HepG2 (cell line): ENCODE measurements at regions not wholly inside any gene's neighbourhood (a gene's known extent, or its start where the extent isn't known, plus 50 kb on each side); places are given as distances from the start of the nearest gene placed in this dataset.

Experiments used
- CENPT ChIP-seq: sonication (generic); formaldehyde crosslinking; IDR thresholded peaks from 2 replicates; pipeline ENCODE4 v1.8.0; 2022; ENCODE audit warnings: low read depth, mild to moderate bottlenecking, moderate library complexity, missing genetic modification reagents
- HOXA3 ChIP-seq: sonication (generic); formaldehyde crosslinking; IDR thresholded peaks from 2 replicates; pipeline ENCODE4 v1.5.0; 2020; ENCODE audit warnings: missing genetic modification reagents
- SNRNP70 ChIP-seq: fragments of 200-400 bp; formaldehyde crosslinking; IDR thresholded peaks from 2 replicates; pipeline ENCODE4 v1.6.1; 2017; ENCODE audit warnings: mild to moderate bottlenecking, low read depth, low read length, moderate library complexity
- TBX2 ChIP-seq: sonication (generic); formaldehyde crosslinking; IDR thresholded peaks from 2 replicates; pipeline ENCODE4 v1.5.0; 2020; ENCODE audit warnings: missing genetic modification reagents, mild to moderate bottlenecking, borderline replicate concordance
- XRCC5 ChIP-seq: fragments of 200-400 bp; formaldehyde crosslinking; optimal IDR thresholded peaks from 2 replicates; pipeline ENCODE3; 2017; ENCODE audit warnings: mild to moderate bottlenecking, low read length
- ZNF143 ChIP-seq: sonication (generic); formaldehyde crosslinking; IDR thresholded peaks from 2 replicates; pipeline ENCODE4 v1.4.0; 2020; ENCODE audit warnings: missing genetic modification reagents
- ZNF251 ChIP-seq: sonication (generic); formaldehyde crosslinking; IDR thresholded peaks from 2 replicates; pipeline ENCODE4 v1.9.0; 2021; ENCODE audit warnings: mild to moderate bottlenecking, missing genetic modification reagents
- ZNF263 ChIP-seq: sonication (generic); formaldehyde crosslinking; IDR thresholded peaks from 2 replicates; pipeline ENCODE4 v1.4.0; 2020; ENCODE audit warnings: missing genetic modification reagents
- ZNF510 ChIP-seq: sonication (generic); formaldehyde crosslinking; IDR thresholded peaks from 2 replicates; pipeline ENCODE4 v1.4.0; 2020; ENCODE audit warnings: low read depth, mild to moderate bottlenecking, missing genetic modification reagents
- ZNF616 ChIP-seq: sonication (generic); formaldehyde crosslinking; IDR thresholded peaks from 2 replicates; pipeline ENCODE4 v1.5.0; 2020; ENCODE audit warnings: low read depth, mild to moderate bottlenecking, missing genetic modification reagents
- ZNF746 ChIP-seq: sonication (generic); formaldehyde crosslinking; IDR thresholded peaks from 2 replicates; pipeline ENCODE4 v1.8.0; 2022; ENCODE audit warnings: mild to moderate bottlenecking, missing genetic modification reagents
- TF ChIP-seq, protein P1 (sequence below): sonication (generic); formaldehyde crosslinking; IDR thresholded peaks from 2 replicates; pipeline ENCODE4 v1.5.0; 2020; ENCODE audit warnings: mild to moderate bottlenecking, missing genetic modification reagents, borderline replicate concordance
- TF ChIP-seq, protein P2 (sequence below): sonication (generic); formaldehyde crosslinking; IDR thresholded peaks from 2 replicates; pipeline ENCODE4 v1.4.0; 2020; ENCODE audit warnings: missing genetic modification reagents
- TF ChIP-seq, protein P3 (sequence below): sonication (generic); formaldehyde crosslinking; IDR thresholded peaks from 2 replicates; pipeline ENCODE4 v1.4.0; 2020; ENCODE audit warnings: missing genetic modification reagents, low read depth, mild to moderate bottlenecking, borderline replicate concordance

DNA sequence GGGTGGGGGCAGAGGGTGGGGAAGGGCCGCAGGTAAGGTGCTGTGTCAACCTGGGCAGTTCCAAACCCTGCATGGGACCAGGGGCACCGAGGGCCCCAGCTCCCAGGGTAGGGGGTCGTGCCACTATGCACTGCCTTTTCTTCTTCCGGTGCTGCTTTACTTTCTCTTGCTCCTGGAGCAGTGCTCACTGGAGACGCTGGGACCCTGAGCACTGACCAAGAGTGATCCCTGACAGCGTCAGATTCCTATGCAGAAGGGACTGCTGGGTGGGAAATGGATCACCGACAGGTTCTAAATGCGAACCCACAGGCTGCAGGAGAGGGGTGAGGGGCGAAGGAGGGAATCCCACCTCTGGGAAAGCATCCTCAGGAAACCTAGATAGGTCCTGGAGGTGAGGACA lies 470.1 kb downstream of the SOX9 start (continued):
- TF ChIP-seq TBX2 (0 out of 2 replicates have a peak, but pooled peaks have one; percentile 26), ZNF251 (no peak), ZNF263 (CRISPR knock-in tag) (peak; percentile 76; the same call in 1 of the 2 replicates), ZNF510 (CRISPR knock-in tag) (peak; percentile 13; the same call in 1 of the 2 replicates), HOXA3 (CRISPR knock-in tag) (0 out of 2 replicates have a peak, but pooled peaks have one; percentile 11), XRCC5 (peak; percentile 10), CENPT (0 out of 2 replicates have a peak, but pooled peaks have one; percentile 3), ZNF616 (CRISPR knock-in tag) (no peak), ZNF143 (CRISPR knock-in tag) (0 out of 2 replicates have a peak, but pooled peaks have one; percentile 23), ZNF746 (CRISPR knock-in tag) (no peak), SNRNP70 (no peak)
- TF ChIP-seq, protein P1, sequence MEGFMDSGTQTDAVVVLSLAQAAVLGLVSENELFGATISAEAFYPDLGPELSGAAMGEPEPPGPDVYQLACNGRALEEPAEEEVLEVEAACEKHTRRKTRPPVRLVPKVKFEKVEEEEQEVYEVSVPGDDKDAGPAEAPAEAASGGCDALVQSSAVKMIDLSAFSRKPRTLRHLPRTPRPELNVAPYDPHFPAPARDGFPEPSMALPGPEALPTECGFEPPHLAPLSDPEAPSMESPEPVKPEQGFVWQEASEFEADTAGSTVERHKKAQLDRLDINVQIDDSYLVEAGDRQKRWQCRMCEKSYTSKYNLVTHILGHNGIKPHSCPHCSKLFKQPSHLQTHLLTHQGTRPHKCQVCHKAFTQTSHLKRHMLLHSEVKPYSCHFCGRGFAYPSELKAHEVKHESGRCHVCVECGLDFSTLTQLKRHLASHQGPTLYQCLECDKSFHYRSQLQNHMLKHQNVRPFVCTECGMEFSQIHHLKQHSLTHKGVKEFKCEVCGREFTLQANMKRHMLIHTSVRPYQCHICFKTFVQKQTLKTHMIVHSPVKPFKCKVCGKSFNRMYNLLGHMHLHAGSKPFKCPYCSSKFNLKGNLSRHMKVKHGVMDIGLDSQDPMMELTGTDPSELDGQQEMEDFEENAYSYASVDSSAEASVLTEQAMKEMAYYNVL (CRISPR knock-in tag), result peak; percentile 55; the same call in 1 of the 2 replicates
- TF ChIP-seq, protein P2, sequence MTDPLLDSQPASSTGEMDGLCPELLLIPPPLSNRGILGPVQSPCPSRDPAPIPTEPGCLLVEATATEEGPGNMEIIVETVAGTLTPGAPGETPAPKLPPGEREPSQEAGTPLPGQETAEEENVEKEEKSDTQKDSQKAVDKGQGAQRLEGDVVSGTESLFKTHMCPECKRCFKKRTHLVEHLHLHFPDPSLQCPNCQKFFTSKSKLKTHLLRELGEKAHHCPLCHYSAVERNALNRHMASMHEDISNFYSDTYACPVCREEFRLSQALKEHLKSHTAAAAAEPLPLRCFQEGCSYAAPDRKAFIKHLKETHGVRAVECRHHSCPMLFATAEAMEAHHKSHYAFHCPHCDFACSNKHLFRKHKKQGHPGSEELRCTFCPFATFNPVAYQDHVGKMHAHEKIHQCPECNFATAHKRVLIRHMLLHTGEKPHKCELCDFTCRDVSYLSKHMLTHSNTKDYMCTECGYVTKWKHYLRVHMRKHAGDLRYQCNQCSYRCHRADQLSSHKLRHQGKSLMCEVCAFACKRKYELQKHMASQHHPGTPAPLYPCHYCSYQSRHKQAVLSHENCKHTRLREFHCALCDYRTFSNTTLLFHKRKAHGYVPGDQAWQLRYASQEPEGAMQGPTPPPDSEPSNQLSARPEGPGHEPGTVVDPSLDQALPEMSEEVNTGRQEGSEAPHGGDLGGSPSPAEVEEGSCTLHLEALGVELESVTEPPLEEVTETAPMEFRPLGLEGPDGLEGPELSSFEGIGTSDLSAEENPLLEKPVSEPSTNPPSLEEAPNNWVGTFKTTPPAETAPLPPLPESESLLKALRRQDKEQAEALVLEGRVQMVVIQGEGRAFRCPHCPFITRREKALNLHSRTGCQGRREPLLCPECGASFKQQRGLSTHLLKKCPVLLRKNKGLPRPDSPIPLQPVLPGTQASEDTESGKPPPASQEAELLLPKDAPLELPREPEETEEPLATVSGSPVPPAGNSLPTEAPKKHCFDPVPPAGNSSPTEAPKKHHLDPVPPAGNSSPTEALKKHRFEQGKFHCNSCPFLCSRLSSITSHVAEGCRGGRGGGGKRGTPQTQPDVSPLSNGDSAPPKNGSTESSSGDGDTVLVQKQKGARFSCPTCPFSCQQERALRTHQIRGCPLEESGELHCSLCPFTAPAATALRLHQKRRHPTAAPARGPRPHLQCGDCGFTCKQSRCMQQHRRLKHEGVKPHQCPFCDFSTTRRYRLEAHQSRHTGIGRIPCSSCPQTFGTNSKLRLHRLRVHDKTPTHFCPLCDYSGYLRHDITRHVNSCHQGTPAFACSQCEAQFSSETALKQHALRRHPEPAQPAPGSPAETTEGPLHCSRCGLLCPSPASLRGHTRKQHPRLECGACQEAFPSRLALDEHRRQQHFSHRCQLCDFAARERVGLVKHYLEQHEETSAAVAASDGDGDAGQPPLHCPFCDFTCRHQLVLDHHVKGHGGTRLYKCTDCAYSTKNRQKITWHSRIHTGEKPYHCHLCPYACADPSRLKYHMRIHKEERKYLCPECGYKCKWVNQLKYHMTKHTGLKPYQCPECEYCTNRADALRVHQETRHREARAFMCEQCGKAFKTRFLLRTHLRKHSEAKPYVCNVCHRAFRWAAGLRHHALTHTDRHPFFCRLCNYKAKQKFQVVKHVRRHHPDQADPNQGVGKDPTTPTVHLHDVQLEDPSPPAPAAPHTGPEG, result 0 out of 2 replicates have a peak, but pooled peaks have one; percentile 20
- TF ChIP-seq, protein P3, sequence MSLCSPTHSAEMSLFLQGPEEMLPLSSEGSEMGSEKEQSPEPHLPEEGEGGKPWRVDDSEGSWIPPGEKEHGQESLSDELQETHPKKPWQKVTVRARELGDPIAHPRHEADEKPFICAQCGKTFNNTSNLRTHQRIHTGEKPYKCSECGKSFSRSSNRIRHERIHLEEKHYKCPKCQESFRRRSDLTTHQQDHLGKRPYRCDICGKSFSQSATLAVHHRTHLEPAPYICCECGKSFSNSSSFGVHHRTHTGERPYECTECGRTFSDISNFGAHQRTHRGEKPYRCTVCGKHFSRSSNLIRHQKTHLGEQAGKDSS, result peak; percentile 100
